Ectodermal cell (in vitro differentiated cells): ENCODE measurements at regions not wholly inside any gene's neighbourhood (a gene's known extent, or its start where the extent isn't known, plus 50 kb on each side); places are given as distances from the start of the nearest gene placed in this dataset.
A peak's percentile ranks its signal among the peaks of the same experiment; 100 is the strongest.

ENCODE experiments used
- H3K27ac ChIP-seq: 2 replicates; pipeline ENCODE4 v1.7.0; 2013; ENCODE audit warnings: mild to moderate bottlenecking, low read depth, low read length; ENCODE audit not compliant: insufficient read depth, poor library complexity, severe bottlenecking
- H3K27me3 ChIP-seq: 2 replicates; pipeline ENCODE4 v1.7.0; 2013; ENCODE audit warnings: mild to moderate bottlenecking, low read length; ENCODE audit not compliant: insufficient read depth, control insufficient read depth, poor library complexity, severe bottlenecking
- H3K36me3 ChIP-seq: one replicate; pipeline ENCODE4 v1.7.0; 2013; ENCODE audit warnings: low read length; ENCODE audit not compliant: control insufficient read depth, insufficient read depth
- H3K4me1 ChIP-seq: one replicate; pipeline ENCODE4 v1.7.0; 2013; ENCODE audit warnings: low read length; ENCODE audit not compliant: control insufficient read depth, insufficient read depth
- H3K4me3 ChIP-seq: 2 replicates; pipeline ENCODE4 v1.7.0; 2013; ENCODE audit warnings: low read depth, low read length, control low read depth; ENCODE audit not compliant: insufficient read depth
- H3K9me3 ChIP-seq: 2 replicates; pipeline ENCODE4 v1.7.0; 2013; ENCODE audit warnings: mild to moderate bottlenecking, low read length, moderate library complexity; ENCODE audit not compliant: control insufficient read depth
- WGBS, 2 experiments: methylation state at CpG; one replicate each; pipeline ENCODE4 v1.1.7; 2013; ENCODE audit warnings: missing lambda C conversion rate in 2 of 2; 5-methylcytosine and 5-hydroxymethylcytosine counted together

GRCh38 chr1:234750922-234751627 is 141.1 kb upstream of the IRF2BP2 start:
- WGBS, 2 experiments = 74 to 77% methylated on average over 3 of the region's 4 CpGs
- no peak overlapping the region for H3K4me3 ChIP-seq
- H3K27me3 ChIP-seq = no peaks in the 10 kb centered on the region
- no peaks in the 10 kb centered on the region for H3K36me3 ChIP-seq
- H3K27ac ChIP-seq = no peak overlapping the region
- H3K9me3 ChIP-seq = no peaks in the 10 kb centered on the region
- H3K4me1 ChIP-seq = peaks cover 11% of the 10 kb centered on the region

GRCh38 chr1:234748713-234749112 is 138.7 kb upstream of the IRF2BP2 start:
- H3K36me3 ChIP-seq = no peaks in the 10 kb centered on the region
- WGBS, 2 experiments = 92 to 95% methylated on average over 1 of the region's 1 CpG
- peaks cover 33% of the 10 kb centered on the region for H3K4me1 ChIP-seq

GRCh38 chr1:234748066-234748465 is 138.1 kb upstream of the IRF2BP2 start:
- Histone ChIP-seq H3K9me3 (no peaks in the 10 kb centered on the region), H3K4me3 (no peak overlapping the region), H3K27me3 (peaks cover 12% of the 10 kb centered on the region), H3K27ac (no peak overlapping the region), H3K36me3 (no peaks in the 10 kb centered on the region), H3K4me1 (peaks cover 39% of the 10 kb centered on the region)
- 92 to 97% methylated on average over 7 of the region's 7 CpGs for WGBS, 2 experiments

More at GRCh38 chr1:234748713-234749112, 138.7 kb upstream of the IRF2BP2 start:
- peaks cover 8% of the 10 kb centered on the region for H3K27me3 ChIP-seq
- H3K9me3 ChIP-seq = no peaks in the 10 kb centered on the region
- H3K27ac ChIP-seq = no peak overlapping the region
- H3K4me3 ChIP-seq = no peak overlapping the region

GRCh38 chr1:234746798-234747196 is 136.8 kb upstream of the IRF2BP2 start:
- no peak overlapping the region for H3K4me3 ChIP-seq
- peaks cover 41% of the 10 kb centered on the region for H3K4me1 ChIP-seq
- no peaks in the 10 kb centered on the region for H3K36me3 ChIP-seq
- peaks cover 18% of the 10 kb centered on the region for H3K27me3 ChIP-seq
- no peak overlapping the region for H3K27ac ChIP-seq
- 90 to 95% methylated on average over 9 of the region's 9 CpGs for WGBS, 2 experiments
- no peaks in the 10 kb centered on the region for H3K9me3 ChIP-seq

GRCh38 chr1:234745844-234746797 is 136.1 kb upstream of the IRF2BP2 start:
- peaks cover 18% of the 10 kb centered on the region for H3K27me3 ChIP-seq
- no peak overlapping the region for H3K27ac ChIP-seq
- peaks cover 41% of the 10 kb centered on the region for H3K4me1 ChIP-seq
- 63 to 68% methylated on average over 14 to 15 of the region's 15 CpGs for WGBS, 2 experiments
- H3K4me3 ChIP-seq = no peak overlapping the region
- H3K9me3 ChIP-seq = no peaks in the 10 kb centered on the region
- no peaks in the 10 kb centered on the region for H3K36me3 ChIP-seq

- WGBS, 2 experiments = 91% methylated on average over 11 of the region's 11 CpGs
- peaks cover 18% of the 10 kb centered on the region for H3K27me3 ChIP-seq
- H3K9me3 ChIP-seq = no peaks in the 10 kb centered on the region
- no peaks in the 10 kb centered on the region for H3K36me3 ChIP-seq
- H3K27ac ChIP-seq = no peak overlapping the region
- H3K4me1 ChIP-seq = peaks cover 41% of the 10 kb centered on the region
- no peak overlapping the region for H3K4me3 ChIP-seq
These were observed 135.3 kb upstream of the IRF2BP2 start for GRCh38 chr1:234745276-234745675.

- Histone ChIP-seq H3K9me3 (no peaks in the 10 kb centered on the region), H3K4me1 (peaks cover 41% of the 10 kb centered on the region), H3K27ac (peak overlapping the region; percentile 47), H3K4me3 (no peak overlapping the region), H3K27me3 (peaks cover 18% of the 10 kb centered on the region), H3K36me3 (no peaks in the 10 kb centered on the region)
- WGBS, 2 experiments = 18% methylated on average over 18 of the region's 18 CpGs
These were observed 134.0 kb upstream of the IRF2BP2 start for GRCh38 chr1:234743791-234744611.

GRCh38 chr1:234742622-234743021 is 132.6 kb upstream of the IRF2BP2 start:
- Histone ChIP-seq H3K4me3 (no peak overlapping the region), H3K4me1 (peaks cover 50% of the 10 kb centered on the region), H3K9me3 (no peaks in the 10 kb centered on the region), H3K27ac (no peak overlapping the region), H3K27me3 (peaks cover 18% of the 10 kb centered on the region), H3K36me3 (no peaks in the 10 kb centered on the region)
- 79 to 85% methylated on average over 10 of the region's 10 CpGs for WGBS, 2 experiments

GRCh38 chr1:234737967-234738314 is 128.0 kb upstream of the IRF2BP2 start:
- Histone ChIP-seq H3K27me3 (peaks cover 5% of the 10 kb centered on the region), H3K27ac (peak overlapping the region; percentile 55), H3K4me3 (no peak overlapping the region), H3K4me1 (peaks cover 17% of the 10 kb centered on the region), H3K9me3 (no peaks in the 10 kb centered on the region), H3K36me3 (no peaks in the 10 kb centered on the region)
- WGBS, 2 experiments = 22 to 26% methylated on average over 6 of the region's 6 CpGs
